ENCODE measurements at regions not wholly inside any gene's neighbourhood (a gene's known extent, or its start where the extent isn't known, plus 50 kb on each side); places are given as distances from the start of the nearest gene placed in this dataset.

GRCh38 chr20:50416269-50417022 lies 93.7 kb upstream of the PTPN1 start:
- DNase-seq: no peak
- CTCF ChIA-PET: no interaction called here
- BruUV-seq (replicated peaks): TSS peak; percentile 73
- no peak for TF ChIP-seq CTCF (IDR thresholded peaks at IDR 0.05; ENCODE audit: unreplicated experiment)
- peak overlapping the region; percentile 93 for H3K27ac Mint-ChIP-seq (ENCODE audit: unreplicated experiment)
- no peaks in the 10 kb centered on the region for H3K27me3 Mint-ChIP-seq (ENCODE audit: unreplicated experiment)
- H3K36me3 Mint-ChIP-seq (ENCODE audit: insufficient read depth, unreplicated experiment): peaks cover 18% of the 10 kb centered on the region
- intact Hi-C loops (cut with micrococcal nuclease; ENCODE audit: unreplicated experiment): no loop called here
- peaks cover 54% of the 10 kb centered on the region for H3K4me1 Mint-ChIP-seq (ENCODE audit: low read depth, unreplicated experiment)
- H3K4me3 Mint-ChIP-seq (ENCODE audit: low read depth, unreplicated experiment): peak overlapping the region; percentile 29
- no peaks in the 10 kb centered on the region for H3K9me3 Mint-ChIP-seq (ENCODE audit: low read depth, unreplicated experiment)

GRCh38 chr20:50417023-50417329 lies 93.2 kb upstream of the PTPN1 start:
- H3K27ac Mint-ChIP-seq (ENCODE audit: unreplicated experiment): no peak overlapping the region
- TF ChIP-seq CTCF (IDR thresholded peaks at IDR 0.05; ENCODE audit: unreplicated experiment): no peak
- H3K4me1 Mint-ChIP-seq (ENCODE audit: low read depth, unreplicated experiment): peaks cover 53% of the 10 kb centered on the region
- no peak overlapping the region for H3K4me3 Mint-ChIP-seq (ENCODE audit: low read depth, unreplicated experiment)
- BruUV-seq (replicated peaks): no TSS peak
- intact Hi-C loops (cut with micrococcal nuclease; ENCODE audit: unreplicated experiment): no loop called here
- no peaks in the 10 kb centered on the region for H3K27me3 Mint-ChIP-seq (ENCODE audit: unreplicated experiment)
- H3K36me3 Mint-ChIP-seq (ENCODE audit: insufficient read depth, unreplicated experiment): peaks cover 21% of the 10 kb centered on the region
- no peaks in the 10 kb centered on the region for H3K9me3 Mint-ChIP-seq (ENCODE audit: low read depth, unreplicated experiment)
- no peak for DNase-seq
- CTCF ChIA-PET: no interaction called here

GRCh38 chr20:50417484-50418235 lies 92.5 kb upstream of the PTPN1 start:
- no TSS peak for BruUV-seq (replicated peaks)
- Mint-ChIP-seq H3K27ac (ENCODE audit: unreplicated experiment) (peak overlapping the region; percentile 43), H3K9me3 (ENCODE audit: low read depth, unreplicated experiment) (no peaks in the 10 kb centered on the region), H3K4me1 (ENCODE audit: low read depth, unreplicated experiment) (peaks cover 53% of the 10 kb centered on the region), H3K36me3 (ENCODE audit: insufficient read depth, unreplicated experiment) (peaks cover 28% of the 10 kb centered on the region), H3K4me3 (ENCODE audit: low read depth, unreplicated experiment) (no peak overlapping the region), H3K27me3 (ENCODE audit: unreplicated experiment) (no peaks in the 10 kb centered on the region)
- no peak for DNase-seq
- intact Hi-C loops (cut with micrococcal nuclease; ENCODE audit: unreplicated experiment): no loop called here
- no peak for TF ChIP-seq CTCF (IDR thresholded peaks at IDR 0.05; ENCODE audit: unreplicated experiment)
- CTCF ChIA-PET: no interaction called here

DNA sequence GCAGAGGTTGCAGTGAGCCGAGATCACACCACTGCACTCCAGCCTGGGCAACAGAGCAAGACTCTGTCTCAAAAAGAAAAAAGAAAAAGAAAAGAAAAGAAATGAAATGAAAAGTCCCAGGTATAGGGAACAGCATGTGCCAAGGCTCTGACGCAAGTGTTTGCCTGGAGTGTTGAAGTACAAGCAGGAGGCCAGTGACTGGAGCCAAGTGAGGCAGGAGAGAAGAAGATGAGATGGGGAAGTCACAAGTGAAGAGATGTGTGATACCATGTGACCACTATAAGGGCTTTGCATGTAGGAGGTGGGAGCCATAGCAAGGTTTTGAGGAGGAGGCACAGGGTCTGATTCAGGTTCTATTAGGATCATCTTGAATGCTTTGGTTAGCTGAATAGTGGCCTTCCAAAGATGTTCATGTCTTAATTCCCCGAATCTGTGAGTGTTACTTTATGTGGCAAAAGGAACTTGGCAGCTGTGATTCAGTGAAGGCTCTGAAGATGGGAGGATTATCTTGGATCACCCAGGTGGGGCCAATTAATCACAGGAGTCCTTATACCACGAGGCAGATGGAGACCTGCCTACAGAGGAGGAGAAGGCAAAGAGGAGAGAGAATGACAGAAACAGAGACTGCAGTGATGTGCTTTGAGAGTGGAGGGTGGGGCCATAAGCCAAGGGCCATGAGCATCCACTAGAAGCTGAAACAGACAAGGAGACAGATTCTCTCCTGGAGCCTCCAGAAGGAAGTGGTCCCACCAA lies 91.1 kb upstream of the PTPN1 start:
- no peak overlapping the region for H3K4me3 Mint-ChIP-seq (ENCODE audit: low read depth, unreplicated experiment)
- H3K27me3 Mint-ChIP-seq (ENCODE audit: unreplicated experiment): no peaks in the 10 kb centered on the region
- intact Hi-C loops (cut with micrococcal nuclease; ENCODE audit: unreplicated experiment): no loop called here
- no peaks in the 10 kb centered on the region for H3K9me3 Mint-ChIP-seq (ENCODE audit: low read depth, unreplicated experiment)
- H3K36me3 Mint-ChIP-seq (ENCODE audit: insufficient read depth, unreplicated experiment): peaks cover 40% of the 10 kb centered on the region
- DNase-seq: no peak
- H3K27ac Mint-ChIP-seq (ENCODE audit: unreplicated experiment): peak overlapping the region; percentile 4
- no TSS peak for BruUV-seq (replicated peaks)
- CTCF ChIA-PET: no interaction called here
- H3K4me1 Mint-ChIP-seq (ENCODE audit: low read depth, unreplicated experiment): peaks cover 60% of the 10 kb centered on the region
- TF ChIP-seq CTCF (IDR thresholded peaks at IDR 0.05; ENCODE audit: unreplicated experiment): no peak
